ENCODE measurements at regions not wholly inside any gene's neighbourhood (a gene's known extent, or its start where the extent isn't known, plus 50 kb on each side); places are given as distances from the start of the nearest gene placed in this dataset.
"Not testable (repeated sequence)": the region's sequence is repeated elsewhere in the genome, so short reads cannot be mapped to it uniquely, and the experiment has no call there.

GRCh38 chr5:102581011-102581410, 82.2 kb upstream of the SLCO6A1 start:
- in situ Hi-C loops (cut with MboI; ENCODE audit: low sequenced_read_pairs, unreplicated experiment), result loop anchor here (25.0 kb wide), 3 partner anchors 456 to 906 kb away; no protein-coding TSS in a partner anchor
- no peak for DNase-seq (ENCODE audit: low spot score)
- no peak for TF ChIP-seq CTCF (IDR thresholded peaks at IDR 0.05; ENCODE audit: borderline replicate concordance, control extremely low read depth, extremely low read depth, insufficient read depth, missing control alignments)

GRCh38 chr5:102582696-102583095, 83.9 kb upstream of the SLCO6A1 start:
- in situ Hi-C loops (cut with MboI; ENCODE audit: low sequenced_read_pairs, unreplicated experiment), result loop anchor here (25.0 kb wide), 3 partner anchors 455 to 905 kb away; no protein-coding TSS in a partner anchor
- TF ChIP-seq CTCF (IDR thresholded peaks at IDR 0.05; ENCODE audit: borderline replicate concordance, control extremely low read depth, extremely low read depth, insufficient read depth, missing control alignments), result no peak
- no peak for DNase-seq (ENCODE audit: low spot score)

DNA sequence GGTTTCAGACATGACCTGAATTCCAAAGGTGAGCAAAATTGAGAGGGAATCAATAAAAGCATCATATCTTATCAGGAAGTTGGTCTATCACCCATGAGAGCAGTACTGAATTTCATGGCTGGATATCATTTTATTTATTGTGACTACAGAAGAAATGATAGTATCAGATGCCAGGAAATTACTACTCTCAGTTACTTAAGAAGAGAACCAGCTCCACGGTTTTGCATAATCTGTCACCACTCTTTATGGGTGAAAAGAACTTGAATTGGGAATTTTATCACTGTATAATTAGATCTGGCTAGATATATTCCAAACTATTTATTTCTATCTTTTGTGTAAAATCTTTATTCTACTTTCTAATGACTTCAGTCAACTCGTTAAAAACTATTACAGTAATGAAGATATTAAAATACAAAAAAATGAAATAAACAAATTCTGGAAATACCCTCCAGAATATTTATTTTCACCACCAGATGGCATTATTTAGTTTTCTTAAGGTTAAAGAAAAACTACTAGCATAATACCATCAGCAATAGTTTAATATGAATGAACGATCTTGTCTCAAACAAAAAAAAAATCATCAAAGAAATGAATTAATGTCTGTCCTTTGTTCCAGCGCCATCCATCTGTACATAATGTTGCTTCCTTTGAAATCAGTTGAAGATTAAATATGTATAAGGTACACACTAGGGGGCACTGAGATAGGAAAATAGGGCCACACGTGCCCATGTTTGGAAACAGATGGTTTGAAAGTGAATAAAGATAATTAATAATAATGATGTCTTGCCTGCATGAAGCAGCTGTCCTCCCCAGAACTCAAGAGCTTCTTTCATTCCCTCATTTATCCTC, 84.7 kb upstream of the SLCO6A1 start:
- DNase-seq (ENCODE audit: low spot score), result no peak
- in situ Hi-C loops (cut with MboI; ENCODE audit: low sequenced_read_pairs, unreplicated experiment), result loop anchor here (25.0 kb wide), 3 partner anchors 454 to 904 kb away; no protein-coding TSS in a partner anchor
- TF ChIP-seq CTCF (IDR thresholded peaks at IDR 0.05; ENCODE audit: borderline replicate concordance, control extremely low read depth, extremely low read depth, insufficient read depth, missing control alignments), result no peak

- no peak for DNase-seq (ENCODE audit: low spot score)
- no peak for TF ChIP-seq CTCF (IDR thresholded peaks at IDR 0.05; ENCODE audit: borderline replicate concordance, control extremely low read depth, extremely low read depth, insufficient read depth, missing control alignments)
- in situ Hi-C loops (cut with MboI; ENCODE audit: low sequenced_read_pairs, unreplicated experiment), result loop anchor here (25.0 kb wide), 3 partner anchors 448 to 898 kb away; no protein-coding TSS in a partner anchor
Measured at GRCh38 chr5:102589661-102590060, 90.9 kb upstream of the SLCO6A1 start.

GRCh38 chr5:102590467-102590866, 91.7 kb upstream of the SLCO6A1 start:
- no peak for TF ChIP-seq CTCF (IDR thresholded peaks at IDR 0.05; ENCODE audit: borderline replicate concordance, control extremely low read depth, extremely low read depth, insufficient read depth, missing control alignments)
- in situ Hi-C loops (cut with MboI; ENCODE audit: low sequenced_read_pairs, unreplicated experiment), result loop anchor here (25.0 kb wide), 3 partner anchors 447 to 897 kb away; no protein-coding TSS in a partner anchor
- DNase-seq (ENCODE audit: low spot score), result no peak

DNA sequence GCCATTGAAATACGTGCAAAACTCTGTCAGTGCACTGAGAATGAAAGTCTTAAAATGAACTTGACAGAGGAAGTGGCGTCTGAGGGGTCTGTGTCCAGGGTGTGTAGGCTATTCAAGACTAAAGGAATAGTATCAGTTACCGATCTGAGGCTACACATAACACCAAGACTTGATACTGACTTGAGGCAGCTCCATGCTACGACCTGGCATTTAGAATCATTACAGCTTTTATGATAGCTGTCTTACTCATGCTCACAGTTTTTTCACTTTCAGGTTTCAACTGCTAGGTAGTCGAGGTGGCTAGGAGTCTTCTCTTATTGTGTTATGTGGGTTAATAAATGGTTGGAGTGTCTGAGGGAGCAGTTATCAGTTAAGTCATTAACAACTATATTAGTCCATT, 92.8 kb upstream of the SLCO6A1 start:
- TF ChIP-seq CTCF (IDR thresholded peaks at IDR 0.05; ENCODE audit: borderline replicate concordance, control extremely low read depth, extremely low read depth, insufficient read depth, missing control alignments), result no peak
- DNase-seq (ENCODE audit: low spot score), result no peak
- in situ Hi-C loops (cut with MboI; ENCODE audit: low sequenced_read_pairs, unreplicated experiment), result loop anchor here (25.0 kb wide), 3 partner anchors 446 to 896 kb away; no protein-coding TSS in a partner anchor

GRCh38 chr5:102592586-102592985, 93.8 kb upstream of the SLCO6A1 start:
- not testable (repeated sequence) for DNase-seq (ENCODE audit: low spot score)
- in situ Hi-C loops (cut with MboI; ENCODE audit: low sequenced_read_pairs, unreplicated experiment), result loop anchor here (25.0 kb wide), 3 partner anchors 445 to 895 kb away; no protein-coding TSS in a partner anchor
